ENCODE measurements at regions not wholly inside any gene's neighbourhood (a gene's known extent, or its start where the extent isn't known, plus 50 kb on each side); places are given as distances from the start of the nearest gene placed in this dataset.

GRCh38 chr9:75604661-75605060 lies 285.8 kb upstream of the PCSK5 start:
- no peak for TF ChIP-seq GATA2 (IDR thresholded peaks at IDR 0.05; ENCODE audit: low read depth, low read length)
- TF ChIP-seq GATA3 (IDR thresholded peaks at IDR 0.05; ENCODE audit: low read depth, low read length) = no peak

Data from SH-SY5Y (cell line).